GM19240 (cell line): ENCODE measurements at regions not wholly inside any gene's neighbourhood (a gene's known extent, or its start where the extent isn't known, plus 50 kb on each side); places are given as distances from the start of the nearest gene placed in this dataset.

Experiments
- DNase-seq: peaks from one replicate; pipeline ENCODE4 v3.0.0; 2011; ENCODE audit warnings: low spot score; ENCODE audit not compliant: insufficient read length

- DNase-seq = no peak
These were observed 412.1 kb upstream of the RASGEF1B start for GRCh38 chr4:81883530-81884450.

GRCh38 chr4:81883004-81883403, 411.3 kb upstream of the RASGEF1B start:
- DNase-seq = no peak

- DNase-seq = no peak
These were observed 410.3 kb upstream of the RASGEF1B start for GRCh38 chr4:81881855-81882621.

GRCh38 chr4:81876106-81876505, 404.4 kb upstream of the RASGEF1B start:
- DNase-seq = no peak

GRCh38 chr4:81874661-81875515, 403.2 kb upstream of the RASGEF1B start:
- no peak for DNase-seq

GRCh38 chr4:81870275-81870674, 398.6 kb upstream of the RASGEF1B start:
- no peak for DNase-seq

- no peak for DNase-seq
These were observed 388.4 kb upstream of the RASGEF1B start for GRCh38 chr4:81860111-81860510.

- no peak for DNase-seq
These were observed 382.7 kb upstream of the RASGEF1B start for GRCh38 chr4:81854406-81854805.

GRCh38 chr4:81852031-81852715, 380.5 kb upstream of the RASGEF1B start:
- DNase-seq = no peak

- DNase-seq = no peak
These were observed 379.0 kb upstream of the RASGEF1B start for GRCh38 chr4:81850701-81851100.

- no peak for DNase-seq
These were observed 374.1 kb upstream of the RASGEF1B start for GRCh38 chr4:81845761-81846160.

- no peak for DNase-seq
These were observed 373.6 kb upstream of the RASGEF1B start for GRCh38 chr4:81845273-81845672.

- DNase-seq = peak; percentile 38
These were observed 373.0 kb upstream of the RASGEF1B start for GRCh38 chr4:81844717-81845116.

GRCh38 chr4:81839347-81840042, 367.8 kb upstream of the RASGEF1B start:
- no peak for DNase-seq

GRCh38 chr4:81838586-81838985, 366.9 kb upstream of the RASGEF1B start:
- DNase-seq = no peak

- DNase-seq = no peak
These were observed 365.0 kb upstream of the RASGEF1B start for GRCh38 chr4:81836716-81837115.

GRCh38 chr4:81833576-81833975, 361.9 kb upstream of the RASGEF1B start:
- DNase-seq = no peak

GRCh38 chr4:81828991-81829390, 357.3 kb upstream of the RASGEF1B start:
- no peak for DNase-seq

GRCh38 chr4:81827577-81828202, 356.0 kb upstream of the RASGEF1B start:
- peak; percentile 16 for DNase-seq
